Activated CD4-positive, alpha-beta T cell treated with anti-CD3 and anti-CD28 coated beads, Interleukin-2, Interleukin-4, amounts not matched to agents 100 ng/mL and 50 ng/mL, durations not matched to agents 16 hours and 8 hours (primary cell): ENCODE measurements at regions not wholly inside any gene's neighbourhood (a gene's known extent, or its start where the extent isn't known, plus 50 kb on each side); places are given as distances from the start of the nearest gene placed in this dataset.
"Not testable (repeated sequence)": the region's sequence is repeated elsewhere in the genome, so short reads cannot be mapped to it uniquely, and the experiment has no call there.

Experiments used
- DNase-seq: peaks from one replicate; pipeline ENCODE4 v3.0.0-alpha.2; 2020; ENCODE audit warnings: low spot score

- no peak for DNase-seq
Measured at GRCh38 chr16:8452941-8453340, 137.4 kb downstream of the TMEM114 start.

GRCh38 chr16:8436931-8437330 is 153.4 kb downstream of the TMEM114 start:
- DNase-seq: no peak

- no peak for DNase-seq
Measured at GRCh38 chr16:8431783-8432182, 158.5 kb downstream of the TMEM114 start.

- no peak for DNase-seq
Measured at GRCh38 chr16:8430401-8430800, 159.9 kb downstream of the TMEM114 start.

- no peak for DNase-seq
Measured at GRCh38 chr16:8426569-8426968, 163.7 kb downstream of the TMEM114 start.

GRCh38 chr16:8417145-8417544 is 173.2 kb downstream of the TMEM114 start:
- DNase-seq: no peak

GRCh38 chr16:8408855-8409567 is 181.3 kb downstream of the TMEM114 start:
- DNase-seq: no peak

GRCh38 chr16:8407351-8407750 is 183.0 kb downstream of the TMEM114 start:
- no peak for DNase-seq

GRCh38 chr16:8403978-8404749 is 186.1 kb downstream of the TMEM114 start:
- no peak for DNase-seq

- no peak for DNase-seq
Measured at GRCh38 chr16:8402981-8403843, 187.1 kb downstream of the TMEM114 start.

GRCh38 chr16:8400683-8401082 is 189.6 kb downstream of the TMEM114 start:
- not testable (repeated sequence) for DNase-seq

- no peak for DNase-seq
Measured at GRCh38 chr16:8398548-8398947, 191.8 kb downstream of the TMEM114 start.

GRCh38 chr16:8397223-8397622 is 193.1 kb downstream of the TMEM114 start:
- no peak for DNase-seq

GRCh38 chr16:8396463-8396862 is 193.8 kb downstream of the TMEM114 start:
- no peak for DNase-seq

- DNase-seq: no peak
Measured at GRCh38 chr16:8391257-8391656, 199.1 kb downstream of the TMEM114 start.

GRCh38 chr16:8388684-8389083 is 201.6 kb downstream of the TMEM114 start:
- no peak for DNase-seq

GRCh38 chr16:8381814-8382213 is 208.5 kb downstream of the TMEM114 start:
- DNase-seq: no peak

GRCh38 chr16:8380311-8380710 is 210.0 kb downstream of the TMEM114 start:
- DNase-seq: no peak

- no peak for DNase-seq
Measured at GRCh38 chr16:8377864-8378263, 212.4 kb downstream of the TMEM114 start.

- DNase-seq: no peak
Measured at GRCh38 chr16:8376858-8377257, 213.5 kb downstream of the TMEM114 start.

- no peak for DNase-seq
Measured at GRCh38 chr16:8376430-8376829, 213.9 kb downstream of the TMEM114 start.

- DNase-seq: no peak
Measured at GRCh38 chr16:8375232-8375587, 215.1 kb downstream of the TMEM114 start.
